GM18861 (cell line): ENCODE measurements at regions not wholly inside any gene's neighbourhood (a gene's known extent, or its start where the extent isn't known, plus 50 kb on each side); places are given as distances from the start of the nearest gene placed in this dataset.

ENCODE experiments used
- ATAC-seq: cut with Tn5 transposase; IDR thresholded peaks from one replicate; pipeline ENCODE4 v1.9.1; 2021; ENCODE audit not compliant: unreplicated experiment

GRCh38 chr11:32200136-32200847 is 109.4 kb downstream of the RCN1 start:
- ATAC-seq, result no peak

GRCh38 chr11:32204751-32205150 is 113.9 kb downstream of the RCN1 start:
- ATAC-seq, result no peak

- no peak for ATAC-seq
Measured at GRCh38 chr11:32210556-32210955, 119.7 kb downstream of the RCN1 start.

- no peak for ATAC-seq
Measured at GRCh38 chr11:32213223-32213622, 122.3 kb downstream of the RCN1 start.

- ATAC-seq, result no peak
Measured at GRCh38 chr11:32215157-32215556, 124.3 kb downstream of the RCN1 start.

GRCh38 chr11:32216749-32217148 is 125.9 kb downstream of the RCN1 start:
- ATAC-seq, result no peak

GRCh38 chr11:32219320-32219719 is 128.4 kb downstream of the RCN1 start:
- ATAC-seq, result no peak

- ATAC-seq, result no peak
Measured at GRCh38 chr11:32221476-32222032, 130.7 kb downstream of the RCN1 start.

- ATAC-seq, result no peak
Measured at GRCh38 chr11:32224580-32224979, 133.7 kb downstream of the RCN1 start.

- no peak for ATAC-seq
Measured at GRCh38 chr11:32225571-32226285, 134.9 kb downstream of the RCN1 start.

GRCh38 chr11:32226480-32226879 is 135.6 kb downstream of the RCN1 start:
- no peak for ATAC-seq

- ATAC-seq, result no peak
Measured at GRCh38 chr11:32229576-32230240, 138.8 kb downstream of the RCN1 start.

GRCh38 chr11:32231909-32232493 is 141.1 kb downstream of the RCN1 start:
- ATAC-seq, result peak; percentile 92

- no peak for ATAC-seq
Measured at GRCh38 chr11:32232516-32232915, 141.6 kb downstream of the RCN1 start.

GRCh38 chr11:32233276-32233675 is 142.4 kb downstream of the RCN1 start:
- ATAC-seq, result no peak

- no peak for ATAC-seq
Measured at GRCh38 chr11:32233928-32234327, 143.1 kb downstream of the RCN1 start.

GRCh38 chr11:32244453-32244852 is 153.6 kb downstream of the RCN1 start:
- no peak for ATAC-seq

GRCh38 chr11:32253706-32254105 is 162.8 kb downstream of the RCN1 start:
- ATAC-seq, result no peak

GRCh38 chr11:32255841-32256240 is 165.0 kb downstream of the RCN1 start:
- no peak for ATAC-seq

GRCh38 chr11:32256466-32256865 is 165.6 kb downstream of the RCN1 start:
- ATAC-seq, result no peak

GRCh38 chr11:32259641-32260081 is 168.8 kb downstream of the RCN1 start:
- peak; percentile 76 for ATAC-seq
